ENCODE measurements at regions not wholly inside any gene's neighbourhood (a gene's known extent, or its start where the extent isn't known, plus 50 kb on each side); places are given as distances from the start of the nearest gene placed in this dataset.

DNA sequence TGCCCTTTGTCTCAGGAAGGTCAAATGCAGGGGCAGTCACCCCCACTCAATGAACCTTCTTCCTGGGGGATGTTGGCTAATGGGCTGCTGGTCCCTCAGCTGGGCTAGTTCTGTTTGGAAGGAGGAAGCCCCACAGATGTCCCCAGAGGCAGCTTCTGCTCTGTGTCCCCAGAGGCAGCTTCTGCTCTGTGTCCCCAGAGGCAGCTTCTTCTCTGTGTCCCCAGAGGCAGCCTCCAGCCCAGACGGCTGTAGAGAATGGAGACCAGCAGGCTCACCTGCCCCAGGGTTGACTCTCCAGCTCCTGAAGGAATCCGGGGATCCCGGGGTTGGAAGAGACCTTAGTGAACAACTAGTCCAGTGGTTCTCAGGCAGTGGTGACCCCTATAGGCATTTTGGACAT lies 62.5 kb upstream of the LEP start:
- H3K36me3 ChIP-seq (ENCODE audit: control insufficient read depth in 2 of 2, insufficient read depth in 2 of 2, low read length in 1 of 2): no peaks in the 10 kb centered on the region
- FAIRE-seq: no peak
- intact Hi-C loops (cut with micrococcal nuclease; ENCODE audit: unreplicated experiment): no loop called here
- BruUV-seq (replicated peaks): no TSS peak
- H3K79me2 ChIP-seq (ENCODE audit: control insufficient read depth, insufficient read depth, low read length): no peaks in the 10 kb centered on the region
- POLR2A ChIA-PET: no interaction called here
- CTCF ChIA-PET: interaction anchor here (1.1 kb wide), 1 partner anchor 43 kb away, joined by 3 read pairs; no protein-coding TSS in a partner anchor
- peaks cover 2 to 4% of the 10 kb centered on the region in 2 experiments; a peak in 2 of 4 replicates for H3K27me3 ChIP-seq (replicated peaks in 1 of 2; ENCODE audit: control insufficient read depth in 2 of 2, insufficient read depth in 2 of 2, low read length in 1 of 2)
- in situ Hi-C loops (cut with MboI): no loop called here
- WGBS (ENCODE audit: insufficient coverage, insufficient replicate concordance, low lambda C conversion rate, missing lambda C conversion rate): 0% methylated on average over 3 of the region's 3 CpGs
- H3K4me3 ChIP-seq: no peak overlapping the region
- no peaks in the 10 kb centered on the region for H4K20me1 ChIP-seq (ENCODE audit: control insufficient read depth, insufficient read depth)
- H3K27ac ChIP-seq (ENCODE audit: control insufficient read depth, insufficient read depth): no peak overlapping the region
- no peaks in the 10 kb centered on the region for H3K4me1 ChIP-seq (ENCODE audit: control insufficient read depth, insufficient read depth, low read length)
- SMC1A ChIA-PET (ENCODE audit: uncharacterized antibody, unreplicated experiment): interaction anchor here (1.7 kb wide), 1 partner anchor 31 kb away, joined by 3 read pairs; no protein-coding TSS in a partner anchor
- no peak; the same call in 2 of the 3 replicates for ATAC-seq
- no peak overlapping the region for H2AFZ ChIP-seq (ENCODE audit: control insufficient read depth, low read depth, low read length)
- no peak overlapping the region for H3K9ac ChIP-seq (ENCODE audit: control insufficient read depth, insufficient read depth, low read length)
- RAD21 ChIA-PET (ENCODE audit: unreplicated experiment): no interaction called here
- H3K4me2 ChIP-seq (ENCODE audit: control insufficient read depth, insufficient read depth): no peak overlapping the region
- DNase-seq (ENCODE audit: low read depth, low spot score): no peak
- H3K9me3 ChIP-seq (replicated peaks; ENCODE audit: control insufficient read depth, insufficient read depth, low read length): no peaks in the 10 kb centered on the region
- peak; percentile 70 for TF ChIP-seq MEF2B (IDR thresholded peaks at IDR 0.05; ENCODE audit: partially characterized antibody, poor library complexity, severe bottlenecking)
- TF ChIP-seq, protein P1, sequence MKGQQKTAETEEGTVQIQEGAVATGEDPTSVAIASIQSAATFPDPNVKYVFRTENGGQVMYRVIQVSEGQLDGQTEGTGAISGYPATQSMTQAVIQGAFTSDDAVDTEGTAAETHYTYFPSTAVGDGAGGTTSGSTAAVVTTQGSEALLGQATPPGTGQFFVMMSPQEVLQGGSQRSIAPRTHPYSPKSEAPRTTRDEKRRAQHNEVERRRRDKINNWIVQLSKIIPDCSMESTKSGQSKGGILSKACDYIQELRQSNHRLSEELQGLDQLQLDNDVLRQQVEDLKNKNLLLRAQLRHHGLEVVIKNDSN (IDR thresholded peaks at IDR 0.05; ENCODE audit: borderline replicate concordance, extremely low read length, insufficient read depth, low read depth, low read length): no peak

DNA sequence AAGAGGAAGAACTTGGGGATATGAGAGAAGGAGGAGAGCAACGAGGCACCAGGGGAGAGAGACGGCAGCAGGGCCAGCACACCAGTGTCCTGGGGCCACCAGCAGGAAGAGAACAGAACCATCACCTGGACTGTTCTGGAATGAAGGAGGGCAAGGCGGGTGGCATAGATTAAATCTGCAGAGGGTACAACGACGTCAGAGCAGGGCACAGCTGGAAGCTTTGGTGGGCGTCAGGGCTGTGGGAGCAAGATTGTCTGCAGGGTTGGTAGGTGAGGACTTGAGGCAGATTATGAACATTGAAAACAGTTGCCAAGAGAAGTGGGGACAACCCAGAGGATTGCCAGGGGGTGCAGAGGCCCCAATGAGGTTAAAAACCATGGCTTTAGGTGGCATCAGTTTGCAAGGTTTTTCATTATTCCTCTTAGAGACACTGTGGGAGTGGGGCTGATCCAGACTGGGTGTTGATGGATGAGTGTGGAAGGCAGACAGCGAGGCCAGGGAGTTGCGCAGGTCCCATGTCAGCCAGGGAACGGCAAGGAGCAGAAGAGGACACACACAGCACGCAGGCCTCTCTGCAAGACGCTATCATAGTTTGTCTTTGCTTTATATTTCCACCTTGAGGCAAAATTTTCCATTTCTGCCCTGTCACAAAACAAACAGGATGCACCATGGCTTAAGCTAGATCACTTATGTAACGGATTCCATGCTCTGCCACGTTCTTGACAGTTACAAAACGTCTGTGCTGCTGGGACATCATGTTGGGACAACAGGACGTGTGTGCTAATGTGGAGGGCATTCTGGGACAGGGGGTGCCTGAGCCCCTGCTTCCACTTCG lies 52.5 kb upstream of the LEP start:
- intact Hi-C loops (cut with micrococcal nuclease; ENCODE audit: unreplicated experiment): no loop called here
- in situ Hi-C loops (cut with MboI): no loop called here
- H3K4me1 ChIP-seq (ENCODE audit: control insufficient read depth, insufficient read depth, low read length): no peaks in the 10 kb centered on the region
- DNase-seq (ENCODE audit: low read depth, low spot score) (no peak), ATAC-seq (no peak), FAIRE-seq (no peak)
- 32% methylated on average over 16 of the region's 16 CpGs for WGBS (ENCODE audit: insufficient coverage, insufficient replicate concordance, low lambda C conversion rate, missing lambda C conversion rate)
- peaks cover 0 to 5% of the 10 kb centered on the region in 2 experiments; a peak in 3 of 4 replicates for H3K27me3 ChIP-seq (replicated peaks in 1 of 2; ENCODE audit: control insufficient read depth in 2 of 2, insufficient read depth in 2 of 2, low read length in 1 of 2)
- H3K4me3 ChIP-seq: no peak overlapping the region
- TF ChIP-seq, protein P2, sequence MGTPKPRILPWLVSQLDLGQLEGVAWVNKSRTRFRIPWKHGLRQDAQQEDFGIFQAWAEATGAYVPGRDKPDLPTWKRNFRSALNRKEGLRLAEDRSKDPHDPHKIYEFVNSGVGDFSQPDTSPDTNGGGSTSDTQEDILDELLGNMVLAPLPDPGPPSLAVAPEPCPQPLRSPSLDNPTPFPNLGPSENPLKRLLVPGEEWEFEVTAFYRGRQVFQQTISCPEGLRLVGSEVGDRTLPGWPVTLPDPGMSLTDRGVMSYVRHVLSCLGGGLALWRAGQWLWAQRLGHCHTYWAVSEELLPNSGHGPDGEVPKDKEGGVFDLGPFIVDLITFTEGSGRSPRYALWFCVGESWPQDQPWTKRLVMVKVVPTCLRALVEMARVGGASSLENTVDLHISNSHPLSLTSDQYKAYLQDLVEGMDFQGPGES (IDR thresholded peaks at IDR 0.05): no peak
- TF ChIP-seq, protein P3, sequence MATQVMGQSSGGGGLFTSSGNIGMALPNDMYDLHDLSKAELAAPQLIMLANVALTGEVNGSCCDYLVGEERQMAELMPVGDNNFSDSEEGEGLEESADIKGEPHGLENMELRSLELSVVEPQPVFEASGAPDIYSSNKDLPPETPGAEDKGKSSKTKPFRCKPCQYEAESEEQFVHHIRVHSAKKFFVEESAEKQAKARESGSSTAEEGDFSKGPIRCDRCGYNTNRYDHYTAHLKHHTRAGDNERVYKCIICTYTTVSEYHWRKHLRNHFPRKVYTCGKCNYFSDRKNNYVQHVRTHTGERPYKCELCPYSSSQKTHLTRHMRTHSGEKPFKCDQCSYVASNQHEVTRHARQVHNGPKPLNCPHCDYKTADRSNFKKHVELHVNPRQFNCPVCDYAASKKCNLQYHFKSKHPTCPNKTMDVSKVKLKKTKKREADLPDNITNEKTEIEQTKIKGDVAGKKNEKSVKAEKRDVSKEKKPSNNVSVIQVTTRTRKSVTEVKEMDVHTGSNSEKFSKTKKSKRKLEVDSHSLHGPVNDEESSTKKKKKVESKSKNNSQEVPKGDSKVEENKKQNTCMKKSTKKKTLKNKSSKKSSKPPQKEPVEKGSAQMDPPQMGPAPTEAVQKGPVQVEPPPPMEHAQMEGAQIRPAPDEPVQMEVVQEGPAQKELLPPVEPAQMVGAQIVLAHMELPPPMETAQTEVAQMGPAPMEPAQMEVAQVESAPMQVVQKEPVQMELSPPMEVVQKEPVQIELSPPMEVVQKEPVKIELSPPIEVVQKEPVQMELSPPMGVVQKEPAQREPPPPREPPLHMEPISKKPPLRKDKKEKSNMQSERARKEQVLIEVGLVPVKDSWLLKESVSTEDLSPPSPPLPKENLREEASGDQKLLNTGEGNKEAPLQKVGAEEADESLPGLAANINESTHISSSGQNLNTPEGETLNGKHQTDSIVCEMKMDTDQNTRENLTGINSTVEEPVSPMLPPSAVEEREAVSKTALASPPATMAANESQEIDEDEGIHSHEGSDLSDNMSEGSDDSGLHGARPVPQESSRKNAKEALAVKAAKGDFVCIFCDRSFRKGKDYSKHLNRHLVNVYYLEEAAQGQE (IDR thresholded peaks at IDR 0.05; ENCODE audit: low read depth, low read length): no peak
- no peak for TF ChIP-seq SIN3A (IDR thresholded peaks at IDR 0.05; ENCODE audit: low read depth, low read length)
- no peak overlapping the region for H3K9ac ChIP-seq (ENCODE audit: control insufficient read depth, insufficient read depth, low read length)
- H3K9me3 ChIP-seq (replicated peaks; ENCODE audit: control insufficient read depth, insufficient read depth, low read length): no peaks in the 10 kb centered on the region
- H3K79me2 ChIP-seq (ENCODE audit: control insufficient read depth, insufficient read depth, low read length): no peaks in the 10 kb centered on the region
- H3K36me3 ChIP-seq (ENCODE audit: control insufficient read depth in 2 of 2, insufficient read depth in 2 of 2, low read length in 1 of 2): no peaks in the 10 kb centered on the region
- BruUV-seq (replicated peaks): no TSS peak
- H4K20me1 ChIP-seq (ENCODE audit: control insufficient read depth, insufficient read depth): no peaks in the 10 kb centered on the region
- H3K4me2 ChIP-seq (ENCODE audit: control insufficient read depth, insufficient read depth): no peak overlapping the region
- ChIA-PET SMC1A (ENCODE audit: uncharacterized antibody, unreplicated experiment) (no interaction called here), POLR2A (no interaction called here), CTCF (no interaction called here), RAD21 (ENCODE audit: unreplicated experiment) (no interaction called here)
- no peak overlapping the region for H2AFZ ChIP-seq (ENCODE audit: control insufficient read depth, low read depth, low read length)
- H3K27ac ChIP-seq (ENCODE audit: control insufficient read depth, insufficient read depth): no peak overlapping the region
